T-helper 2 cell treated with Interferon-gamma antibody and Interleukin-4, amounts not matched to agents 5 μg/mL and 100 μg/mL, for 36 hours (primary cell): ENCODE measurements at regions not wholly inside any gene's neighbourhood (a gene's known extent, or its start where the extent isn't known, plus 50 kb on each side); places are given as distances from the start of the nearest gene placed in this dataset.

Experiments
- DNase-seq: peaks from one replicate; pipeline ENCODE4 v3.0.0; 2021; ENCODE audit warnings: low spot score
- H3K27ac Mint-ChIP-seq: one replicate; pipeline ENCODE4 v1.8.0; 2021; ENCODE audit warnings: mild to moderate bottlenecking, mixed read lengths
- H3K27me3 Mint-ChIP-seq: one replicate; pipeline ENCODE4 v1.8.0; 2021; ENCODE audit warnings: low read depth, mixed read lengths
- H3K36me3 Mint-ChIP-seq: one replicate; pipeline ENCODE4 v1.8.0; 2021; ENCODE audit warnings: low read depth, mixed read lengths
- H3K4me1 Mint-ChIP-seq: one replicate; pipeline ENCODE4 v1.8.0; 2021; ENCODE audit warnings: low read depth, mixed read lengths
- H3K4me3 Mint-ChIP-seq: one replicate; pipeline ENCODE4 v1.8.0; 2022; ENCODE audit warnings: mild to moderate bottlenecking, moderate library complexity, mixed read lengths
- H3K9me3 Mint-ChIP-seq: one replicate; pipeline ENCODE4 v1.8.0; 2021; ENCODE audit warnings: mixed read lengths

DNA sequence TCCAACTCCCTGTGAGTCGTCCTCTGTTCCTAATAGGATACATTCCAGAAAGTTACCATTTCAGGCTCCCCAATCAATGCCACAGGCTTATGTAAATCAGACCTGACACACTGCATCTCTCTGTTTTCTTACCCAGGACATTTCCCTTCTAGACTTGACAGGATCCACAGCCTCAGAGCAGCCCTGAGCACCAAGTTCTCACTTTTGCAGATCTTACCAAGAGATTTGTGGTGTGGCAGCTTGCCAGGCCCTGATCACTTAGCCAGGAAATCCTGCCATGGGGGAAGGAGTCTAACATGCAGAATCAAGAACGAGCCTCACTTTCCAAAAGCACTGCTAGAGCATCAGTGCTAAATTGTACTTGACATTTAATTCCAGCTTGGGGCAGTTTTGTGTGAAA, 202.9 kb downstream of the TBX15 start:
- Mint-ChIP-seq H3K4me3 (no peak overlapping the region), H3K36me3 (no peaks in the 10 kb centered on the region), H3K4me1 (no peaks in the 10 kb centered on the region), H3K27ac (no peak overlapping the region), H3K27me3 (no peaks in the 10 kb centered on the region), H3K9me3 (peaks cover 28% of the 10 kb centered on the region)
- no peak for DNase-seq

DNA sequence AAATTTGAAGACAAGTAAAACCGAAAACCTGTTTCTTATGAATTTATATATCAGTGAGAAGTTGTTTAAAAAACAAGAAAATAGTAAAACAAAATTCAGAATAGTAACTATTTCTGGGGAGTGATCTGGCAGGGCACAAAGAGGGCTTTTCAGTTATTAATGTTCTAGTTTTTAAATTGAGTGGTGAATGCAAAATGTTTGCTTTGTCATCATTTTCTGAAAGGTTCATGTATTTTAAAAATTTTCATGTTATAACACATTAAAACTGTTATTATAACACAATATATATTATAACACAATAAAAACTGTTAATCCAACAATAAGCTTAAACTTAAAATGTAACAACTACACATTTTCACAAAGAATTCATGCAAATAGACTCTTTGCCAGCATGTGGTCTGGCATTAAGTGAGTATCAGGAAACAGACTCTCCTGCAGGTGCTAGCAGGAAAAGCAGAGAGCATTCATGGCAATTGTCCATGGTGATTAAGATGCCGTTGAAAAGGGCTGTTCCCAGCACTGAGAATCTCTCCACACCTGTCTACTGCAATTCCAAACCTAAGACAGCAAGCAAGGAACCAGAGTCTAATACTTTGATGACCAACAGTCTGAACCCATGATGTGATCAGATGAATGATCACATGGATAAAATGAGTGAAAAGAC, 204.9 kb downstream of the TBX15 start:
- DNase-seq, result no peak
- H3K36me3 Mint-ChIP-seq, result no peaks in the 10 kb centered on the region
- no peaks in the 10 kb centered on the region for H3K27me3 Mint-ChIP-seq
- H3K9me3 Mint-ChIP-seq, result peaks cover 37% of the 10 kb centered on the region
- no peak overlapping the region for H3K4me3 Mint-ChIP-seq
- no peak overlapping the region for H3K27ac Mint-ChIP-seq
- no peaks in the 10 kb centered on the region for H3K4me1 Mint-ChIP-seq

GRCh38 chr1:118773656-118774055, 214.5 kb downstream of the TBX15 start:
- Mint-ChIP-seq H3K27me3 (no peaks in the 10 kb centered on the region), H3K36me3 (no peaks in the 10 kb centered on the region), H3K4me1 (no peaks in the 10 kb centered on the region), H3K27ac (no peak overlapping the region), H3K9me3 (peaks cover 12% of the 10 kb centered on the region), H3K4me3 (no peak overlapping the region)
- DNase-seq, result no peak

DNA sequence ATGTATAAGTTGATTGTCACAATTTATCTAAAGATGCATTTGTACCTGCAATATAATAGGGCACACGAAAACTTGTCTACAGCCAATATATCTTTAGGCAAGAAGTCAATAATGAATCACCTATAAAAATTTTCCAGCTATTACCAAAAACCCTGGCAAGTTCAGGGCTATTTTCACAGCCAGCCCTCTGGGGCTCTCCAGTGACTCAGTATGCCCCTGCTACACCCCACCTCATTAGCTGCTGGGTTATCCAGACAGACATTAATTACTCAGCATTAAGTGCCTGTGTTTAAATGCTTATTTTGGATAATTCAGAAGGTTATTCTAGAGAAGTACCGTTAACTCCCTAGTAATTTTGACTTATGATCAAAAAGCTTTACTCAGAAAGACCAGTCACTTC, 220.2 kb downstream of the TBX15 start:
- no peaks in the 10 kb centered on the region for H3K4me1 Mint-ChIP-seq
- H3K36me3 Mint-ChIP-seq, result no peaks in the 10 kb centered on the region
- H3K9me3 Mint-ChIP-seq, result peaks cover 22% of the 10 kb centered on the region
- H3K27ac Mint-ChIP-seq, result no peak overlapping the region
- no peak overlapping the region for H3K4me3 Mint-ChIP-seq
- DNase-seq, result no peak
- H3K27me3 Mint-ChIP-seq, result no peaks in the 10 kb centered on the region

DNA sequence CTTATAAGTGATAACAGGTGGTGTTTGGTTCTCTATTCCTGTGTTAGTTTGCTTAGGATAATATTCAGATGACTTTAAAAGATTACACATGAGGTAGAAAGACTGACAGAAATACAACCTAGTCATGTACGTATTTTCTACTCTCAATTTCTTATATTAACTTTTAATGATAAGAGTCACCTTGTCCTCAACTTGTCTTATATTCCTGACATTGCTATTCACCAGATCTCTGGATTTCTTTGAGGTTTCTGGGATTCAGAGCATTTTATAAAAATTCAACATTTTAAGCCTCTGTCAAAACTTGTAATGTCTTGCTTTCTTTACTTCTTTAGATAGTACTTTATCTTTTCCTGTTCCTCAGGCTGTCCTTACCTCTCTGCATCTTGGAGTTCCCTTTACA, 234.2 kb downstream of the TBX15 start:
- no peak overlapping the region for H3K4me3 Mint-ChIP-seq
- H3K4me1 Mint-ChIP-seq, result no peaks in the 10 kb centered on the region

DNA sequence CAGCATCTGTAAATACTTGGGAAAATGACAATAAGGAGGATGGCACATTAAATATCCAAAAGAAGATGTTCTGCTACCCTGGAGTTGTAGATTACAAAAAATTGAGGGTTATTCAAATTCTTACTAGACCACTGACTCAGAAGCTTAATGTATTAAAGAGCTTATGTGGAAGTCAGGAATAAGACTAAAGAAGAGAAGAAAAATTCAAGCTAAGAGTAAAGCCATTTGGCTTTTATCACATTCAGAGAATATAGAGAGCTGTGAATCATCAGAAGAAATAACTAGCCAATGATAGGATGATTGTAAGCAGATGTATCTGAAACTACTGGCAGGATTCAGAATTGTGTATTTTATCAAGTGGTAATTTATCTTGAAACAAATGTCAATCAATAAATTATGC, 237.0 kb downstream of the TBX15 start:
- no peaks in the 10 kb centered on the region for H3K27me3 Mint-ChIP-seq
- no peak overlapping the region for H3K4me3 Mint-ChIP-seq
- H3K9me3 Mint-ChIP-seq, result peaks cover 14% of the 10 kb centered on the region
- no peak for DNase-seq
- no peaks in the 10 kb centered on the region for H3K4me1 Mint-ChIP-seq
- no peak overlapping the region for H3K27ac Mint-ChIP-seq
- no peaks in the 10 kb centered on the region for H3K36me3 Mint-ChIP-seq

More for the DNA sequence above, 234.2 kb downstream of the TBX15 start:
- H3K27me3 Mint-ChIP-seq, result no peaks in the 10 kb centered on the region
- H3K27ac Mint-ChIP-seq, result no peak overlapping the region
- DNase-seq, result no peak
- no peaks in the 10 kb centered on the region for H3K36me3 Mint-ChIP-seq
- peaks cover 7% of the 10 kb centered on the region for H3K9me3 Mint-ChIP-seq

- Mint-ChIP-seq H3K9me3 (peaks cover 18% of the 10 kb centered on the region), H3K4me1 (no peaks in the 10 kb centered on the region), H3K27me3 (no peaks in the 10 kb centered on the region), H3K36me3 (no peaks in the 10 kb centered on the region), H3K4me3 (no peak overlapping the region), H3K27ac (no peak overlapping the region)
- DNase-seq, result no peak
Observed at GRCh38 chr1:118744420-118744819, 243.7 kb downstream of the TBX15 start.

GRCh38 chr1:118739501-118739900, 248.6 kb downstream of the TBX15 start:
- H3K36me3 Mint-ChIP-seq, result no peaks in the 10 kb centered on the region
- H3K27ac Mint-ChIP-seq, result no peak overlapping the region
- no peak overlapping the region for H3K4me3 Mint-ChIP-seq
- DNase-seq, result no peak
- H3K9me3 Mint-ChIP-seq, result peaks cover 18% of the 10 kb centered on the region
- H3K27me3 Mint-ChIP-seq, result no peaks in the 10 kb centered on the region
- no peaks in the 10 kb centered on the region for H3K4me1 Mint-ChIP-seq

- no peak overlapping the region for H3K27ac Mint-ChIP-seq
- H3K4me3 Mint-ChIP-seq, result no peak overlapping the region
- no peaks in the 10 kb centered on the region for H3K4me1 Mint-ChIP-seq
- H3K27me3 Mint-ChIP-seq, result no peaks in the 10 kb centered on the region
- peaks cover 19% of the 10 kb centered on the region for H3K9me3 Mint-ChIP-seq
- no peak for DNase-seq
- H3K36me3 Mint-ChIP-seq, result no peaks in the 10 kb centered on the region
Observed at GRCh38 chr1:118736322-118736721, 251.8 kb downstream of the TBX15 start.

DNA sequence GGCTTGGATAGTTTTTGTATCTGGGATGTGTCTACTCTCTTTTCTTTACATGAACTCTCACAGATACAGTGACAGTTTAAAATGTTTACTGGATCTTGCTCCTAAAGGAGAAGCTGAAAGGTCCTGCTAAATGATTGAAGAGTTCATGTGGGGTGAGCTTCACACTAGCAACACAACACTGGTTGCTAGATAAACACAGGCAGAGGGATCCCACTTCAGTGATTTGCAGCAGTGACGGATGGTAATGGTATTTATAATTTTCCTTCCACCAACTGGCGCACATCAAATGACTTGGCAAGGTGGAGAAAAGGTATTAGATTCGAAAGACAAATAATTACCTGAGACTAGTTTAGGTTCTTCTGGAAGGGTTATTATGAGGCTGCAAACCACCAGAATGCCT, 270.2 kb downstream of the TBX15 start:
- Mint-ChIP-seq H3K4me3 (no peak overlapping the region), H3K27me3 (no peaks in the 10 kb centered on the region), H3K36me3 (no peaks in the 10 kb centered on the region), H3K27ac (no peak overlapping the region), H3K9me3 (peaks cover 17% of the 10 kb centered on the region), H3K4me1 (no peaks in the 10 kb centered on the region)
- no peak for DNase-seq

- no peak overlapping the region for H3K4me3 Mint-ChIP-seq
- no peak for DNase-seq
- H3K4me1 Mint-ChIP-seq, result no peaks in the 10 kb centered on the region
- H3K36me3 Mint-ChIP-seq, result no peaks in the 10 kb centered on the region
- H3K9me3 Mint-ChIP-seq, result peaks cover 22% of the 10 kb centered on the region
- no peaks in the 10 kb centered on the region for H3K27me3 Mint-ChIP-seq
- no peak overlapping the region for H3K27ac Mint-ChIP-seq
Observed at GRCh38 chr1:118716775-118717174, 271.4 kb downstream of the TBX15 start.

DNA sequence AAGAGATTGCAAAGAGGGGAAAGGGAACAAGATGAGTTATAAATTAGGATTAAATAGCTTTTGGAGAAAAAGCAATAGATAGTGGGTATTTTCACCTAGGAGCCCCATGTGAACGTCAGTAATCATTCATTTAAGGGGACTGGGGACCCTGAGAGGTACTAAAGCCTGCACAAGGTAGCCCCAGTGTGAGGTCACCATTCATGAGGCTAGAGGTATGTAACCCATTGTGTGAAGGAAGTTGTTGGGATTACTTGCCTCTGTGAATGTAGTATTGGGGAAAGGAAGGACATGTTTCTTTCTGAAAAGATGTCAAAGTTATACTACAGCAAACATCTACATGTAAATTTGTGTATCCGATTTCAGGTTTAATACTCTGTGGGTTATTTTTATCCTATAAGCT, 276.8 kb downstream of the TBX15 start:
- no peak for DNase-seq
- no peak overlapping the region for H3K4me3 Mint-ChIP-seq
- no peaks in the 10 kb centered on the region for H3K27me3 Mint-ChIP-seq
- no peaks in the 10 kb centered on the region for H3K4me1 Mint-ChIP-seq
- no peaks in the 10 kb centered on the region for H3K36me3 Mint-ChIP-seq
- peaks cover 15% of the 10 kb centered on the region for H3K9me3 Mint-ChIP-seq
- no peak overlapping the region for H3K27ac Mint-ChIP-seq

DNA sequence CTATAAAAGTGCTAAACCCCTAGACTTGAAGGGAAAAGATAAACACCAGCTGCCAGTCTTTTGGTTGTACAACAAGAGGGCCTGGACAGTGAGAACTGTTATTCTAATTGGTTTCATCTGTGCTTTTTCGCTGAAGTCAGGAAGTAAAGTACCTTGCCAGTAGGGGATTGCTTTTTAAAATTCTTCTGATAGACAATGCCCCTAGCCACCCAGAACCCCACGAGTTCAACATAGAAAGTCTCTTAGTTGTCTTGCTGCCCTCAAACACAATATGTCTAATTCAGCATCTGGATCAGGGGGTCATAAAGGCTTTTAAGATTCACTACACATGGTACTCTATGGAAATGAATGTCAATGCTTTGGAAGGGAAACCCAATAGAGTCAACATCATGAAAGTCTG, 289.2 kb downstream of the TBX15 start:
- Mint-ChIP-seq H3K9me3 (peaks cover 29% of the 10 kb centered on the region), H3K27me3 (no peaks in the 10 kb centered on the region), H3K4me1 (no peaks in the 10 kb centered on the region), H3K27ac (no peak overlapping the region), H3K4me3 (no peak overlapping the region), H3K36me3 (no peaks in the 10 kb centered on the region)
- no peak for DNase-seq

DNA sequence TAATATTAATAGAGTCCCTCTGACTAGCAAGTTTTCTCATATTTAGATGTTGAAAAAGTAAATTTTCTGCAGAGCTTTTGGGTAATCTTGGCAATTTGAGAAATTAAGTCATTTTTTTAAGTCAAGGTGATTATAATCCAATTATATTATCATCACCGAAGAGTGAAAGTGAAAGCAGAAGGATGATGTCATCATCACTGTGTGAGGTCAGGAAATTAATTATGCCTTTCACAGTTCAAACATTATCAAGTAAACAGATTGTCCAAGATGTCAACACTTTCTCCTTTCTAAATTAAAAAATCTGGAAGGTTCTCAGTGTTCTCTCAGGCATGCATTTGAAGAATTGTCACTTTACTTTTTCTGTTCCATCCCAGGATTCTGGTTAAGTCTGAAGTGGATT, 296.0 kb downstream of the TBX15 start:
- H3K4me3 Mint-ChIP-seq, result no peak overlapping the region
- no peaks in the 10 kb centered on the region for H3K4me1 Mint-ChIP-seq
- H3K36me3 Mint-ChIP-seq, result no peaks in the 10 kb centered on the region
- H3K27me3 Mint-ChIP-seq, result no peaks in the 10 kb centered on the region
- DNase-seq, result no peak
- H3K27ac Mint-ChIP-seq, result no peak overlapping the region
- H3K9me3 Mint-ChIP-seq, result peaks cover 10% of the 10 kb centered on the region

DNA sequence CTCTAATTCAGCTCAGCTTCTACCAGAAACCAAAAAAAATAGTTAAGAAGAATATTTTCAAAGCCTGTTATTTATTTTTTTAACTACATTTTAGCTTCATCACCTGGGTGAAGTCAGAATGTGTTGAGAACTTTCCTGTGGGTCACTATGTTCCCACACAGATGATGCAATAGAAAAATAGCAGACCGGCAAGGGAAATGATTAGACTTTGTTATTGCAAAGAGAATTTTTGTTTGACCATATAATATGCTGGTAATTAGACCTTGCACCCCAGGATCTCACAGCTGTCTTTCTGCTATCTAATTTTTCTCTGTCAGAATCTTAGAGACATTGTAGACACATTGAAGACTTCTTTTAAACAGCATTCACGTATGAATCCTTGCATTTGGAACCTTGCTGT, 299.3 kb downstream of the TBX15 start:
- Mint-ChIP-seq H3K36me3 (no peaks in the 10 kb centered on the region), H3K9me3 (peaks cover 8% of the 10 kb centered on the region), H3K27me3 (no peaks in the 10 kb centered on the region), H3K4me1 (no peaks in the 10 kb centered on the region), H3K27ac (no peak overlapping the region), H3K4me3 (no peak overlapping the region)
- DNase-seq, result no peak
